ENCODE measurements at regions not wholly inside any gene's neighbourhood (a gene's known extent, or its start where the extent isn't known, plus 50 kb on each side); places are given as distances from the start of the nearest gene placed in this dataset.

- Histone ChIP-seq H3K9me3 (ENCODE audit: control insufficient read depth, insufficient read depth, low read length) (no peaks in the 10 kb centered on the region), H4K91ac (ENCODE audit: insufficient read depth, low read depth, low read length) (no peak overlapping the region), H3K56ac (ENCODE audit: extremely low read depth, insufficient read depth, low read length) (no peak overlapping the region), H2AK5ac (ENCODE audit: low read depth, low read length) (no peak overlapping the region), H2BK120ac (ENCODE audit: low read depth, low read length) (no peak overlapping the region), H3K36me3 (ENCODE audit: control insufficient read depth, insufficient read depth, low read length) (no peaks in the 10 kb centered on the region), H3K18ac (ENCODE audit: low read depth, low read length) (no peak overlapping the region), H4K5ac (ENCODE audit: low read depth, low read length) (no peak overlapping the region), H3K27ac (ENCODE audit: insufficient read depth, low read length) (no peak overlapping the region), H3K79me1 (ENCODE audit: low read depth in 1 of 2, low read length in 2 of 2) (no peaks in the 10 kb centered on the region), H3K4me2 (ENCODE audit: low read depth, low read length) (no peak overlapping the region), H4K20me1 (ENCODE audit: insufficient read depth, low read length) (no peaks in the 10 kb centered on the region), H2AK9ac (replicated peaks; ENCODE audit: low read depth, low read length, poor library complexity) (no peak overlapping the region), H3K9me1 (ENCODE audit: insufficient read depth, low read length) (no peaks in the 10 kb centered on the region), H2BK20ac (ENCODE audit: low read depth, low read length) (no peak overlapping the region), H3K4me3 (ENCODE audit: insufficient read depth, low read depth, low read length) (no peak overlapping the region), H3K23ac (ENCODE audit: low read depth, low read length) (no peak overlapping the region), H2AFZ (replicated peaks; ENCODE audit: low read length, poor library complexity) (no peak overlapping the region), H2BK15ac (ENCODE audit: low read depth, low read length) (no peak overlapping the region), H3K4ac (ENCODE audit: low read depth, low read length) (no peak overlapping the region), H2BK5ac (ENCODE audit: low read depth, low read length, poor library complexity, severe bottlenecking) (no peak overlapping the region), H3K27me3 (ENCODE audit: control insufficient read depth, insufficient read depth, low read length) (peaks cover 2% of the 10 kb centered on the region; the same call in 1 of the 2 replicates), H3K9ac (ENCODE audit: low read depth, low read length) (no peak overlapping the region), H4K8ac (ENCODE audit: low read depth in 2 of 2, low read length in 2 of 2) (no peak overlapping the region), H3K14ac (replicated peaks; ENCODE audit: low read depth, low read length) (no peak overlapping the region), H3K4me1 (ENCODE audit: control insufficient read depth, insufficient read depth, low read length) (no peaks in the 10 kb centered on the region)
- in situ Hi-C loops (cut with MboI; ENCODE audit: low sequenced_read_pairs) (no loop called here), dilution Hi-C loops (cut with HindIII; ENCODE audit: low sequenced_read_pairs, unreplicated experiment) (no loop called here), intact Hi-C loops (cut with micrococcal nuclease) (no loop called here)
- WGBS, 2 experiments (ENCODE audit: extremely low coverage in 2 of 2, insufficient read length in 1 of 2): no CpG with 5 or more reads among the region's 3 CpGs
- CTCF ChIA-PET: no interaction called here
- POLR2A ChIA-PET (ENCODE audit: unreplicated experiment): no interaction called here
- BruUV-seq (replicated peaks): no TSS peak
- ATAC-seq (ENCODE audit: low read depth) (no peak), DNase-seq (no peak)
- TF ChIP-seq MAZ (IDR thresholded peaks at IDR 0.05; ENCODE audit: borderline replicate concordance, low read depth, low read length): no peak
- TF ChIP-seq BHLHE40 (IDR thresholded peaks at IDR 0.05; ENCODE audit: low read depth, low read length): no peak
- no peak for TF ChIP-seq RCOR1 (IDR thresholded peaks at IDR 0.05; ENCODE audit: insufficient replicate concordance, low read length)
- TF ChIP-seq RAD21 (IDR thresholded peaks at IDR 0.05; ENCODE audit: low read length): no peak
- TF ChIP-seq USF2 (IDR thresholded peaks at IDR 0.05; ENCODE audit: low read depth, low read length): no peak
- no peak for TF ChIP-seq SMC3 (IDR thresholded peaks at IDR 0.05; ENCODE audit: low read depth, low read length)
- no peak for TF ChIP-seq CHD1 (IDR thresholded peaks at IDR 0.05; ENCODE audit: low read depth, low read length)
- no peak for TF ChIP-seq CTCF (conservative IDR thresholded peaks at IDR 0.05; ENCODE audit: low read depth, low read length)
- TF ChIP-seq RFX5 (IDR thresholded peaks at IDR 0.05; ENCODE audit: low read depth, low read length): no peak
- TF ChIP-seq NFE2L2 (IDR thresholded peaks at IDR 0.05; ENCODE audit: low read depth, low read length): no peak
- TF ChIP-seq MXI1 (IDR thresholded peaks at IDR 0.05; ENCODE audit: borderline replicate concordance, low read depth, low read length): no peak
- no peak for TF ChIP-seq POLR2A (IDR thresholded peaks at IDR 0.05; ENCODE audit: low read depth, low read length)
These were observed 68.5 kb upstream of the BARX2 start for GRCh38 chr11:129307162-129307561.
